ENCODE measurements at regions not wholly inside any gene's neighbourhood (a gene's known extent, or its start where the extent isn't known, plus 50 kb on each side); places are given as distances from the start of the nearest gene placed in this dataset.

DNA sequence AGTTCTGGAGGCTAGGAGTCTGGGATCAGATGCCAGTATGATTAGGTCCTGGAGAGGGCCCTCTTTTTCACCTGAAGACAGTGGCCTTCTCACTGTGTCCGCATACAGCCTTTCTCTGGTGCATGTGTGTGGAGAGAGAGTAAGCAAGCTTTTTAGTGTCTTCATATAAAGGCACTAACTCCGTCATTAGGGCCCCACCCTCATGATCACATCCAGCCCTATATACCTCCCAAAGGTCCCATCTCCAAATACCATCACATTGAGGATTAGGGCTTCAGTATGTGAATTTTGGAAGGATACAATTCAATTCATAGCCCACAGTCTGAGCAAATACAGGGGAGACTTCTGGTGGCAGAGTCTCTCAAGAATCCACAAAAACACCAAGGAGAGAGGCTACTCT, 176.6 kb downstream of the BACH1 start (continued):
- TF ChIP-seq, protein P1, sequence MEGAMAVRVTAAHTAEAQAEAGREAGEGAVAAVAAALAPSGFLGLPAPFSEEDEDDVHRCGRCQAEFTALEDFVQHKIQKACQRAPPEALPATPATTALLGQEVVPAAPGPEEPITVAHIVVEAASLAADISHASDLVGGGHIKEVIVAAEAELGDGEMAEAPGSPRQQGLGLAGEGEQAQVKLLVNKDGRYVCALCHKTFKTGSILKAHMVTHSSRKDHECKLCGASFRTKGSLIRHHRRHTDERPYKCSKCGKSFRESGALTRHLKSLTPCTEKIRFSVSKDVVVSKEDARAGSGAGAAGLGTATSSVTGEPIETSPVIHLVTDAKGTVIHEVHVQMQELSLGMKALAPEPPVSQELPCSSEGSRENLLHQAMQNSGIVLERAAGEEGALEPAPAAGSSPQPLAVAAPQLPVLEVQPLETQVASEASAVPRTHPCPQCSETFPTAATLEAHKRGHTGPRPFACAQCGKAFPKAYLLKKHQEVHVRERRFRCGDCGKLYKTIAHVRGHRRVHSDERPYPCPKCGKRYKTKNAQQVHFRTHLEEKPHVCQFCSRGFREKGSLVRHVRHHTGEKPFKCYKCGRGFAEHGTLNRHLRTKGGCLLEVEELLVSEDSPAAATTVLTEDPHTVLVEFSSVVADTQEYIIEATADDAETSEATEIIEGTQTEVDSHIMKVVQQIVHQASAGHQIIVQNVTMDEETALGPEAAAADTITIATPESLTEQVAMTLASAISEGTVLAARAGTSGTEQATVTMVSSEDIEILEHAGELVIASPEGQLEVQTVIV (IDR thresholded peaks at IDR 0.05; ENCODE audit: borderline replicate concordance, partially characterized antibody), result no peak
- no peak for TF ChIP-seq KAT2A (conservative IDR thresholded peaks at IDR 0.05; ENCODE audit: control insufficient read depth, low read depth, low read length)

DNA sequence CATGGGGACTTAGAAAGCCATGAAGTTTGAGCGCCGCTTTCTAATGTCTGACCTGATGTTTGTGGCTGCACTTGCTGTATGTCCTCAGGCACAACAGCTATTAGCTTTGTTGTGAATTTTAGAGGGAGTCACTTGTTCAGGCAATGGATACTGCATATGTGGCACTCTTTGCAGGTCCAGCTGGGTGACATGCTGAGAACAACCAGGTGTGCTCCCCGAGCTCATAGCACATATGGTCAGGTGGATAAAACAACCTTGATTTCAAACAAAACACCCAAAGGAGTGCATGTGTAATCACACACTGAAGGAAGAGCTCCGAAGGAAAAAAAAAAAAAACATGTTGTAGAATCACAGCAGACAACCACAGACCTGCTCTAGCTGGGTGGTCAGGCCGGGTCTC, 178.6 kb downstream of the BACH1 start:
- intact Hi-C loops (cut with micrococcal nuclease; ENCODE audit: unreplicated experiment), result loop anchor here (10.0 kb wide), 1 partner anchor 383 kb away; no protein-coding TSS in a partner anchor
- ChIA-PET POLR2A (no interaction called here), SMC1A (ENCODE audit: uncharacterized antibody, unreplicated experiment) (interaction anchor here (1.5 to 2.5 kb wide), 2 partner anchors 62 to 372 kb away, joined by 4 to 13 read pairs; no protein-coding TSS in a partner anchor), CTCF (interaction anchor here (0.6 to 6.5 kb wide), 13 partner anchors 11 to 411 kb away, joined by 3 to 45 read pairs (median 4); no protein-coding TSS in a partner anchor), RAD21 (ENCODE audit: unreplicated experiment) (interaction anchor here (0.8 to 1.4 kb wide), 3 partner anchors 25 to 374 kb away, joined by 3 to 4 read pairs (median 4); no protein-coding TSS in a partner anchor)
- H3K79me2 ChIP-seq (ENCODE audit: control insufficient read depth, insufficient read depth, low read length), result no peaks in the 10 kb centered on the region
- no peak overlapping the region for H3K4me3 ChIP-seq
- in situ Hi-C loops (cut with MboI), result no loop called here
- 74% methylated on average over 5 of the region's 5 CpGs for WGBS (ENCODE audit: insufficient coverage, insufficient replicate concordance, low lambda C conversion rate, missing lambda C conversion rate)
- BruUV-seq (replicated peaks), result no TSS peak
- H3K4me1 ChIP-seq (ENCODE audit: control insufficient read depth, insufficient read depth, low read length), result no peaks in the 10 kb centered on the region
- H3K36me3 ChIP-seq (ENCODE audit: control insufficient read depth in 2 of 2, insufficient read depth in 2 of 2, low read length in 1 of 2), result no peaks in the 10 kb centered on the region
- no peak overlapping the region for H3K4me2 ChIP-seq (ENCODE audit: control insufficient read depth, insufficient read depth)
- no peak overlapping the region for H3K9ac ChIP-seq (ENCODE audit: control insufficient read depth, insufficient read depth, low read length)
- FAIRE-seq (no peak), ATAC-seq (no peak), DNase-seq (ENCODE audit: low read depth, low spot score) (no peak)
- no peaks in the 10 kb centered on the region for H4K20me1 ChIP-seq (ENCODE audit: control insufficient read depth, insufficient read depth)
- no peaks in the 10 kb centered on the region; the same call in 2 of the 3 replicates for H3K9me3 ChIP-seq (replicated peaks; ENCODE audit: control insufficient read depth, insufficient read depth, low read length)
- H2AFZ ChIP-seq (ENCODE audit: control insufficient read depth, low read depth, low read length), result no peak overlapping the region
- H3K27ac ChIP-seq (ENCODE audit: control insufficient read depth, insufficient read depth), result no peak overlapping the region
- H3K27me3 ChIP-seq (replicated peaks in 1 of 2; ENCODE audit: control insufficient read depth in 2 of 2, insufficient read depth in 2 of 2, low read length in 1 of 2), result no peaks in the 10 kb centered on the region
- TF ChIP-seq, protein P2, sequence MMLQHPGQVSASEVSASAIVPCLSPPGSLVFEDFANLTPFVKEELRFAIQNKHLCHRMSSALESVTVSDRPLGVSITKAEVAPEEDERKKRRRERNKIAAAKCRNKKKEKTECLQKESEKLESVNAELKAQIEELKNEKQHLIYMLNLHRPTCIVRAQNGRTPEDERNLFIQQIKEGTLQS (IDR thresholded peaks at IDR 0.05; ENCODE audit: borderline replicate concordance, extremely low read depth, low read depth, low read length), result no peak
- TF ChIP-seq FOXM1 (IDR thresholded peaks at IDR 0.05; ENCODE audit: low read depth, low read length) (no peak), HCFC1 (IDR thresholded peaks at IDR 0.05; ENCODE audit: low read length) (no peak), ZNF217 (IDR thresholded peaks at IDR 0.05) (no peak), RUNX3 (IDR thresholded peaks at IDR 0.05; ENCODE audit: low read length) (no peak), SMC3 (IDR thresholded peaks at IDR 0.05; ENCODE audit: borderline replicate concordance, low read length) (no peak)
- TF ChIP-seq, protein P3, sequence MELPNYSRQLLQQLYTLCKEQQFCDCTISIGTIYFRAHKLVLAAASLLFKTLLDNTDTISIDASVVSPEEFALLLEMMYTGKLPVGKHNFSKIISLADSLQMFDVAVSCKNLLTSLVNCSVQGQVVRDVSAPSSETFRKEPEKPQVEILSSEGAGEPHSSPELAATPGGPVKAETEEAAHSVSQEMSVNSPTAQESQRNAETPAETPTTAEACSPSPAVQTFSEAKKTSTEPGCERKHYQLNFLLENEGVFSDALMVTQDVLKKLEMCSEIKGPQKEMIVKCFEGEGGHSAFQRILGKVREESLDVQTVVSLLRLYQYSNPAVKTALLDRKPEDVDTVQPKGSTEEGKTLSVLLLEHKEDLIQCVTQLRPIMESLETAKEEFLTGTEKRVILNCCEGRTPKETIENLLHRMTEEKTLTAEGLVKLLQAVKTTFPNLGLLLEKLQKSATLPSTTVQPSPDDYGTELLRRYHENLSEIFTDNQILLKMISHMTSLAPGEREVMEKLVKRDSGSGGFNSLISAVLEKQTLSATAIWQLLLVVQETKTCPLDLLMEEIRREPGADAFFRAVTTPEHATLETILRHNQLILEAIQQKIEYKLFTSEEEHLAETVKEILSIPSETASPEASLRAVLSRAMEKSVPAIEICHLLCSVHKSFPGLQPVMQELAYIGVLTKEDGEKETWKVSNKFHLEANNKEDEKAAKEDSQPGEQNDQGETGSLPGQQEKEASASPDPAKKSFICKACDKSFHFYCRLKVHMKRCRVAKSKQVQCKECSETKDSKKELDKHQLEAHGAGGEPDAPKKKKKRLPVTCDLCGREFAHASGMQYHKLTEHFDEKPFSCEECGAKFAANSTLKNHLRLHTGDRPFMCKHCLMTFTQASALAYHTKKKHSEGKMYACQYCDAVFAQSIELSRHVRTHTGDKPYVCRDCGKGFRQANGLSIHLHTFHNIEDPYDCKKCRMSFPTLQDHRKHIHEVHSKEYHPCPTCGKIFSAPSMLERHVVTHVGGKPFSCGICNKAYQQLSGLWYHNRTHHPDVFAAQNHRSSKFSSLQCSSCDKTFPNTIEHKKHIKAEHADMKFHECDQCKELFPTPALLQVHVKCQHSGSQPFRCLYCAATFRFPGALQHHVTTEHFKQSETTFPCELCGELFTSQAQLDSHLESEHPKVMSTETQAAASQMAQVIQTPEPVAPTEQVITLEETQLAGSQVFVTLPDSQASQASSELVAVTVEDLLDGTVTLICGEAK (IDR thresholded peaks at IDR 0.05; ENCODE audit: borderline replicate concordance), result no peak
- TF ChIP-seq, protein P4, sequence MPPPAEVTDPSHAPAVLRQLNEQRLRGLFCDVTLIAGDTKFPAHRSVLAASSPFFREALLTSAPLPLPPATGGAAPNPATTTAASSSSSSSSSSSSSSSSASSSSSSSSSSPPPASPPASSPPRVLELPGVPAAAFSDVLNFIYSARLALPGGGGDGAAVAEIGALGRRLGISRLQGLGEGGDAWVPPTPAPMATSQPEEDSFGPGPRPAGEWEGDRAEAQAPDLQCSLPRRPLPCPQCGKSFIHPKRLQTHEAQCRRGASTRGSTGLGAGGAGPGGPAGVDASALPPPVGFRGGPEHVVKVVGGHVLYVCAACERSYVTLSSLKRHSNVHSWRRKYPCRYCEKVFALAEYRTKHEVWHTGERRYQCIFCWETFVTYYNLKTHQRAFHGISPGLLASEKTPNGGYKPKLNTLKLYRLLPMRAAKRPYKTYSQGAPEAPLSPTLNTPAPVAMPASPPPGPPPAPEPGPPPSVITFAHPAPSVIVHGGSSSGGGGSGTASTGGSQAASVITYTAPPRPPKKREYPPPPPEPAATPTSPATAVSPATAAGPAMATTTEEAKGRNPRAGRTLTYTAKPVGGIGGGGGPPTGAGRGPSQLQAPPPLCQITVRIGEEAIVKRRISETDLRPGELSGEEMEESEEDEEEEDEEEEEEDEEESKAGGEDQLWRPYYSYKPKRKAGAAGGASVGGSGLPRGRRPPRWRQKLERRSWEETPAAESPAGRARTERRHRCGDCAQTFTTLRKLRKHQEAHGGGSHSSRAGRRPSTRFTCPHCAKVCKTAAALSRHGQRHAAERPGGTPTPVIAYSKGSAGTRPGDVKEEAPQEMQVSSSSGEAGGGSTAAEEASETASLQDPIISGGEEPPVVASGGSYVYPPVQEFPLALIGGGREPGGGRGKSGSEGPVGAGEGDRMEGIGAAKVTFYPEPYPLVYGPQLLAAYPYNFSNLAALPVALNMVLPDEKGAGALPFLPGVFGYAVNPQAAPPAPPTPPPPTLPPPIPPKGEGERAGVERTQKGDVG (CRISPR knock-in tag; IDR thresholded peaks at IDR 0.05), result no peak
